ENCODE measurements at regions not wholly inside any gene's neighbourhood (a gene's known extent, or its start where the extent isn't known, plus 50 kb on each side); places are given as distances from the start of the nearest gene placed in this dataset.
"Not testable (repeated sequence)": the region's sequence is repeated elsewhere in the genome, so short reads cannot be mapped to it uniquely, and the experiment has no call there.

- no peak for DNase-seq (ENCODE audit: low read depth)
- no peak overlapping the region for H3K4me3 ChIP-seq (replicated peaks; ENCODE audit: low read depth, low read length)
- TF ChIP-seq, protein P1, sequence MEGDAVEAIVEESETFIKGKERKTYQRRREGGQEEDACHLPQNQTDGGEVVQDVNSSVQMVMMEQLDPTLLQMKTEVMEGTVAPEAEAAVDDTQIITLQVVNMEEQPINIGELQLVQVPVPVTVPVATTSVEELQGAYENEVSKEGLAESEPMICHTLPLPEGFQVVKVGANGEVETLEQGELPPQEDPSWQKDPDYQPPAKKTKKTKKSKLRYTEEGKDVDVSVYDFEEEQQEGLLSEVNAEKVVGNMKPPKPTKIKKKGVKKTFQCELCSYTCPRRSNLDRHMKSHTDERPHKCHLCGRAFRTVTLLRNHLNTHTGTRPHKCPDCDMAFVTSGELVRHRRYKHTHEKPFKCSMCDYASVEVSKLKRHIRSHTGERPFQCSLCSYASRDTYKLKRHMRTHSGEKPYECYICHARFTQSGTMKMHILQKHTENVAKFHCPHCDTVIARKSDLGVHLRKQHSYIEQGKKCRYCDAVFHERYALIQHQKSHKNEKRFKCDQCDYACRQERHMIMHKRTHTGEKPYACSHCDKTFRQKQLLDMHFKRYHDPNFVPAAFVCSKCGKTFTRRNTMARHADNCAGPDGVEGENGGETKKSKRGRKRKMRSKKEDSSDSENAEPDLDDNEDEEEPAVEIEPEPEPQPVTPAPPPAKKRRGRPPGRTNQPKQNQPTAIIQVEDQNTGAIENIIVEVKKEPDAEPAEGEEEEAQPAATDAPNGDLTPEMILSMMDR (IDR thresholded peaks at IDR 0.05; ENCODE audit: low read length, missing control alignments), result no peak
Observed at GRCh38 chr2:118747637-118748036, 99.8 kb downstream of the EN1 start.

GRCh38 chr2:118747066-118747465, 100.4 kb downstream of the EN1 start:
- DNase-seq (ENCODE audit: low read depth), result no peak
- TF ChIP-seq, protein P1 (IDR thresholded peaks at IDR 0.05; ENCODE audit: low read length, missing control alignments), result no peak
- H3K4me3 ChIP-seq (replicated peaks; ENCODE audit: low read depth, low read length), result no peak overlapping the region

- not testable (repeated sequence) for DNase-seq (ENCODE audit: low read depth)
Observed at GRCh38 chr2:118744682-118745181, 102.7 kb downstream of the EN1 start.

GRCh38 chr2:118738524-118739308, 108.7 kb downstream of the EN1 start:
- DNase-seq (ENCODE audit: low read depth), result peak; percentile 98

More at GRCh38 chr2:118744682-118745181, 102.7 kb downstream of the EN1 start:
- not testable (repeated sequence) for H3K4me3 ChIP-seq (replicated peaks; ENCODE audit: low read depth, low read length)

GRCh38 chr2:118738106-118738505, 109.3 kb downstream of the EN1 start:
- H3K4me3 ChIP-seq (replicated peaks; ENCODE audit: low read depth, low read length), result no peak overlapping the region
- DNase-seq (ENCODE audit: low read depth), result no peak
- TF ChIP-seq, protein P1 (IDR thresholded peaks at IDR 0.05; ENCODE audit: low read length, missing control alignments), result no peak

More at GRCh38 chr2:118738524-118739308, 108.7 kb downstream of the EN1 start:
- TF ChIP-seq, protein P1 (IDR thresholded peaks at IDR 0.05; ENCODE audit: low read length, missing control alignments), result no peak
- no peak overlapping the region for H3K4me3 ChIP-seq (replicated peaks; ENCODE audit: low read depth, low read length)

DNA sequence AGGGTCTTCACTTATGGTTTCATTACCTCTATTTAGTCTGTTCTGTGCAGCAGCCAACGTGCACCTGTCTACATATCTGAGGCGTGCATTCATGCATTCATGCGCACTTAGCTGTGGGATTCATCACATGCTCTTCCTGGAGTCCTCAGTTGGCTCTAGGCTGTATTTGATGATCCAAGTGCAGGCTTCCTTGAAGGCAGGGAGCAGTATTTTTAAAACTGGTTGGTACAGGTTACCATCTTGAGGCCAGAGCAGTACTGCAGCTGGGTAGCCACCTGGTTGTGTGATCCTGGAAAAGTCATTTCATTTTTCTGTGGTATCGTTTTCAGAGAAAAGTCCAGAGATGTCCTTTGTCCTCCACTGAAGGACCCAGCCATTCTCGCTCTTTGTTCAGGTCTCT, 109.8 kb downstream of the EN1 start:
- no peak overlapping the region for H3K4me3 ChIP-seq (replicated peaks; ENCODE audit: low read depth, low read length)
- DNase-seq (ENCODE audit: low read depth), result no peak
- TF ChIP-seq, protein P1 (IDR thresholded peaks at IDR 0.05; ENCODE audit: low read length, missing control alignments), result no peak

DNA sequence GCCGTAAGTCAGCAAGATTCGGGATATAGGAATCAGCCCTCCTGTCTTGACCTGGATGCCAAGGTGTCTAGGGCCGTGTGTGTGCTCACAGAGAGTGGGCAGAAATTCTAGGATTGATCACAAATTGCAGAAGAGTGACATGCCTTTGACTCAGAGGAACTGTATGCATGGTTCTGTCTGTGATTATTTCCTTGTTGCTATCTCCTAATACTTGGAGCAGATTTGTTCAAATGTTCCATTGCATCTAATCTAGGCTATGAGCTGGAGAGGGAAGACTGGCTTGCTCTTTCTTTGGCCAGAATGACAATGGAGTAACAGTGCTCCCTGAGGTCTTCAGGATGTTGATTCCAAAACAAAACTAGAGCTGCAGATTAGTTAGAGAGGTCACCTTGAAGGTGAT, 115.0 kb downstream of the EN1 start:
- no peak overlapping the region for H3K4me3 ChIP-seq (replicated peaks; ENCODE audit: low read depth, low read length)
- TF ChIP-seq, protein P1 (IDR thresholded peaks at IDR 0.05; ENCODE audit: low read length, missing control alignments), result no peak
- DNase-seq (ENCODE audit: low read depth), result no peak

Data from fibroblast of pulmonary artery (primary cell).